Esophagus muscularis mucosa (tissue), 4 donors: ENCODE measurements at regions not wholly inside any gene's neighbourhood (a gene's known extent, or its start where the extent isn't known, plus 50 kb on each side); places are given as distances from the start of the nearest gene placed in this dataset.

ENCODE experiments used
- DNase-seq: peaks from one replicate; pipeline ENCODE4 v3.0.0-alpha.2; 2017; ENCODE audit errors: extremely low spot score
- H3K27ac ChIP-seq, 4 donors: fragments of 200-600 bp; sonication (generic); replicated peaks in 1 of 4; 1 replicate in 3 of 4; 2 replicates in 1 of 4; pipeline ENCODE4 v1.5.1; 2016 to 2019; ENCODE audit warnings: mild to moderate bottlenecking in 1 of 4
- H3K27me3 ChIP-seq, 4 donors: fragments of 200-600 bp; sonication (generic); one replicate each; pipeline versions ENCODE4 v1.5.1 to v1.6.0; 2016 to 2019
- H3K36me3 ChIP-seq, 4 donors: fragments of 200-600 bp; sonication (generic); one replicate each; pipeline ENCODE4 v1.5.1; 2016 to 2019
- H3K4me1 ChIP-seq, 4 donors: fragments of 200-600 bp; sonication (generic); one replicate each; pipeline ENCODE4 v1.5.1; 2016 to 2019
- H3K4me3 ChIP-seq, 4 donors: fragments of 200-600 bp; sonication (generic); 1 replicate in 2 of 4; 2 replicates in 2 of 4; pipeline ENCODE4 v1.5.1; 2016 to 2019; ENCODE audit warnings: mild to moderate bottlenecking in 4 of 4, moderate library complexity in 1 of 4
- H3K9me3 ChIP-seq, 4 donors: fragments of 200-600 bp; sonication (generic); 1 replicate in 3 of 4; 2 replicates in 1 of 4; pipeline ENCODE4 v1.5.1; 2016 to 2019
- CTCF ChIP-seq, 3 experiments: fragments of 200-600 bp in 2 of 3; fragments of 450-650 bp in 1 of 3; sonication (generic) in 2 of 3; IDR thresholded peaks; one replicate each; pipeline ENCODE4 v1.5.1; 2017 to 2019; ENCODE audit warnings: antibody characterized with exemption in 3 of 3, mild to moderate bottlenecking in 2 of 3, moderate library complexity in 1 of 3
- EP300 ChIP-seq: sonication (generic); formaldehyde crosslinking; IDR thresholded peaks from one replicate; pipeline ENCODE4 v1.6.1; 2017; ENCODE audit warnings: antibody characterized with exemption
- POLR2A ChIP-seq: fragments of 450-650 bp; IDR thresholded peaks from one replicate; pipeline ENCODE4 v1.6.1; 2017; ENCODE audit warnings: antibody characterized with exemption, moderate library complexity, mild to moderate bottlenecking, low read depth
- POLR2AphosphoS5 ChIP-seq, 2 donors: sonication (generic); formaldehyde crosslinking; IDR thresholded peaks; one replicate each; pipeline ENCODE4 v1.6.1; 2017; ENCODE audit warnings: antibody characterized with exemption in 2 of 2
- WGBS: methylation state at CpG from one replicate; pipeline ENCODE4 v1.1.5; 2018; 5-methylcytosine and 5-hydroxymethylcytosine counted together
- intact Hi-C: fragments of 100-400 bp; cut with DNase I; formaldehyde crosslinking; loops from one replicate; pipeline ENCODE4 v1.15.1; 2023

GRCh38 chr4:152269448-152270191 lies 266.3 kb downstream of the FBXW7 start:
- DNase-seq: peak; percentile 55
- Histone ChIP-seq H3K4me3 (no peak overlapping the region), H3K27me3 (no peaks in the 10 kb centered on the region), H3K4me1 (no peaks in the 10 kb centered on the region), H3K36me3 (no peaks in the 10 kb centered on the region), H3K27ac (no peak overlapping the region), H3K9me3 (no peaks in the 10 kb centered on the region)
- 73% methylated on average over 9 of the region's 9 CpGs for WGBS
- no peak for TF ChIP-seq POLR2A
- TF ChIP-seq POLR2AphosphoS5 (IDR thresholded peaks at IDR 0.05): no peak
- intact Hi-C loops: no loop called here

GRCh38 chr4:152267811-152268210 lies 268.1 kb downstream of the FBXW7 start:
- no peaks in the 10 kb centered on the region for H3K36me3 ChIP-seq
- no peak for TF ChIP-seq POLR2AphosphoS5 (IDR thresholded peaks at IDR 0.05)
- no peak for TF ChIP-seq EP300
- TF ChIP-seq POLR2A: no peak
- no peak for TF ChIP-seq CTCF (IDR thresholded peaks at IDR 0.05)
- intact Hi-C loops: no loop called here
- DNase-seq: peak; percentile 50
- no peaks in the 10 kb centered on the region for H3K27me3 ChIP-seq
- no peaks in the 10 kb centered on the region for H3K4me1 ChIP-seq
- WGBS: 88% methylated on average over 3 of the region's 3 CpGs
- H3K4me3 ChIP-seq: no peak overlapping the region
- no peak overlapping the region for H3K27ac ChIP-seq
- H3K9me3 ChIP-seq: no peaks in the 10 kb centered on the region

- H3K9me3 ChIP-seq: no peaks in the 10 kb centered on the region
- 92% methylated on average over 3 of the region's 3 CpGs for WGBS
- TF ChIP-seq EP300: no peak
- no peak for TF ChIP-seq POLR2A
- no peak for TF ChIP-seq POLR2AphosphoS5 (IDR thresholded peaks at IDR 0.05)
- TF ChIP-seq CTCF (IDR thresholded peaks at IDR 0.05): no peak
- intact Hi-C loops: no loop called here
- H3K27me3 ChIP-seq: no peaks in the 10 kb centered on the region
- no peaks in the 10 kb centered on the region for H3K36me3 ChIP-seq
- no peak overlapping the region for H3K4me3 ChIP-seq
- H3K4me1 ChIP-seq: no peaks in the 10 kb centered on the region
- DNase-seq: peak; percentile 75
- no peak overlapping the region for H3K27ac ChIP-seq
Observed at GRCh38 chr4:152266831-152267480, 268.9 kb downstream of the FBXW7 start.

GRCh38 chr4:152265149-152265621 lies 270.7 kb downstream of the FBXW7 start:
- Histone ChIP-seq H3K4me3 (no peak overlapping the region), H3K27ac (no peak overlapping the region), H3K27me3 (no peaks in the 10 kb centered on the region), H3K36me3 (no peaks in the 10 kb centered on the region), H3K9me3 (peaks cover 0 to 6% (median 3%) of the 10 kb centered on the region in 4 donors), H3K4me1 (no peaks in the 10 kb centered on the region)
- 69% methylated on average over 14 of the region's 14 CpGs for WGBS
- DNase-seq: peak; percentile 29
- TF ChIP-seq EP300: no peak
- TF ChIP-seq POLR2AphosphoS5 (IDR thresholded peaks at IDR 0.05): no peak
- TF ChIP-seq CTCF (IDR thresholded peaks at IDR 0.05): no peak
- no peak for TF ChIP-seq POLR2A
- intact Hi-C loops: no loop called here

GRCh38 chr4:152264106-152264505 lies 271.8 kb downstream of the FBXW7 start:
- TF ChIP-seq POLR2A (no peak), CTCF (IDR thresholded peaks at IDR 0.05) (no peak)
- Histone ChIP-seq H3K4me1 (peaks cover 0 to under 1% (median 0%) of the 10 kb centered on the region in 4 donors), H3K4me3 (no peak overlapping the region), H3K36me3 (no peaks in the 10 kb centered on the region), H3K27ac (no peak overlapping the region), H3K9me3 (peaks cover 0 to 6% (median 3%) of the 10 kb centered on the region in 4 donors), H3K27me3 (no peaks in the 10 kb centered on the region)
- 92% methylated on average over 5 of the region's 5 CpGs for WGBS
- peak; percentile 79 for DNase-seq
- intact Hi-C loops: no loop called here
